Mesenchymal stem cell (in vitro differentiated cells and primary cell): ENCODE measurements at regions not wholly inside any gene's neighbourhood (a gene's known extent, or its start where the extent isn't known, plus 50 kb on each side); places are given as distances from the start of the nearest gene placed in this dataset.

Experiments used
- DNase-seq: peaks from one replicate; pipeline ENCODE4 v3.0.0-alpha.2; 2013
- H2AFZ ChIP-seq: one replicate; pipeline ENCODE4 v1.6.1; 2013; ENCODE audit warnings: low read depth, mild to moderate bottlenecking, control low read depth, inconsistent platforms, low read length, moderate library complexity
- H2AK5ac ChIP-seq: 2 replicates; pipeline ENCODE4 v1.6.1; 2013; ENCODE audit warnings: low read length, moderate library complexity, mild to moderate bottlenecking, inconsistent platforms; ENCODE audit not compliant: severe bottlenecking
- H2BK120ac ChIP-seq: one replicate; pipeline ENCODE4 v1.6.1; 2013; ENCODE audit warnings: low read depth, mild to moderate bottlenecking, inconsistent platforms, low read length, moderate library complexity
- H2BK12ac ChIP-seq, 2 experiments: one replicate each; pipeline ENCODE4 v1.6.1; 2013; ENCODE audit warnings: inconsistent platforms in 2 of 2, low read length in 2 of 2, mild to moderate bottlenecking in 2 of 2, moderate library complexity in 2 of 2, control low read depth in 1 of 2
- H2BK15ac ChIP-seq: one replicate; pipeline ENCODE4 v1.6.1; 2013; ENCODE audit warnings: mild to moderate bottlenecking, low read depth, inconsistent platforms; ENCODE audit not compliant: poor library complexity, severe bottlenecking
- H2BK5ac ChIP-seq: 2 replicates; pipeline ENCODE4 v1.6.1; 2013; ENCODE audit warnings: low read depth, mild to moderate bottlenecking, low read length, control low read depth, inconsistent platforms; ENCODE audit not compliant: poor library complexity, severe bottlenecking
- H3K14ac ChIP-seq, 2 experiments: one replicate each; pipeline ENCODE4 v1.6.1; 2013; ENCODE audit warnings: inconsistent platforms in 2 of 2, low read length in 2 of 2, control low read depth in 1 of 2, mild to moderate bottlenecking in 1 of 2, moderate library complexity in 1 of 2
- H3K18ac ChIP-seq, 2 experiments: one replicate each; pipeline ENCODE4 v1.6.1; 2013; ENCODE audit warnings: inconsistent platforms in 2 of 2, low read length in 2 of 2, control low read depth in 1 of 2, low read depth in 1 of 2, mild to moderate bottlenecking in 1 of 2
- H3K23ac ChIP-seq, 2 experiments: one replicate each; pipeline ENCODE4 v1.6.1; 2013; ENCODE audit warnings: inconsistent platforms in 2 of 2, low read length in 2 of 2, mild to moderate bottlenecking in 2 of 2, moderate library complexity in 2 of 2, control low read depth in 1 of 2
- H3K27ac ChIP-seq: 2 replicates; pipeline ENCODE4 v1.5.1; 2013; ENCODE audit warnings: mild to moderate bottlenecking, moderate library complexity, low read length, control low read depth, inconsistent platforms; ENCODE audit not compliant: poor library complexity, severe bottlenecking
- H3K27me3 ChIP-seq, 2 experiments: 2 replicates each; pipeline versions ENCODE4 v1.6.1 to v1.7.0; 2013; ENCODE audit warnings: low read length in 2 of 2, mild to moderate bottlenecking in 2 of 2, moderate library complexity in 2 of 2, control low read depth in 1 of 2, inconsistent platforms in 1 of 2; ENCODE audit not compliant: control insufficient read depth in 1 of 2, insufficient read depth in 1 of 2
- H3K36me3 ChIP-seq, 2 experiments: 2 replicates each; pipeline versions ENCODE4 v1.6.1 to v1.7.0; 2013; ENCODE audit warnings: low read length in 2 of 2, control low read depth in 1 of 2, inconsistent platforms in 1 of 2, low read depth in 1 of 2, mild to moderate bottlenecking in 1 of 2; ENCODE audit not compliant: insufficient read depth in 2 of 2, control insufficient read depth in 1 of 2
- H3K4ac ChIP-seq, 2 experiments: one replicate each; pipeline ENCODE4 v1.6.1; 2013; ENCODE audit warnings: inconsistent platforms in 2 of 2, low read length in 2 of 2, mild to moderate bottlenecking in 2 of 2, moderate library complexity in 2 of 2, control low read depth in 1 of 2, low read depth in 1 of 2
- H3K4me1 ChIP-seq: 2 replicates; pipeline ENCODE4 v1.6.1; 2013; ENCODE audit warnings: low read depth, low read length, control low read depth; ENCODE audit not compliant: control insufficient read depth, insufficient read depth
- H3K4me2 ChIP-seq: 2 replicates; pipeline ENCODE4 v1.6.1; 2013; ENCODE audit warnings: low read length, mild to moderate bottlenecking, inconsistent platforms; ENCODE audit not compliant: poor library complexity, severe bottlenecking
- H3K4me3 ChIP-seq, 2 experiments: 2 replicates each; pipeline versions ENCODE4 v1.5.1 to v1.7.0; 2013; ENCODE audit warnings: low read length in 2 of 2, mild to moderate bottlenecking in 2 of 2, control low read depth in 1 of 2, low read depth in 1 of 2; ENCODE audit not compliant: insufficient read depth in 1 of 2
- H3K79me1 ChIP-seq: replicated peaks from 2 replicates; pipeline ENCODE4 v1.6.1; 2013; ENCODE audit warnings: mild to moderate bottlenecking, control low read depth, low read length, inconsistent platforms; ENCODE audit not compliant: poor library complexity, severe bottlenecking
- H3K9ac ChIP-seq: 2 replicates; pipeline ENCODE4 v1.7.0; 2013; ENCODE audit warnings: mild to moderate bottlenecking, low read length, moderate library complexity
- H3K9me3 ChIP-seq: 2 replicates; pipeline ENCODE4 v1.7.0; 2013; ENCODE audit warnings: mild to moderate bottlenecking, low read length; ENCODE audit not compliant: control insufficient read depth
- H4K8ac ChIP-seq: one replicate; pipeline ENCODE4 v1.6.1; 2013; ENCODE audit warnings: inconsistent platforms, mild to moderate bottlenecking, low read length, moderate library complexity
- H4K91ac ChIP-seq: one replicate; pipeline ENCODE4 v1.6.1; 2013; ENCODE audit warnings: mild to moderate bottlenecking, low read length, inconsistent platforms
- WGBS: methylation state at CpG from one replicate; pipeline ENCODE4 v1.1.7; 2013; ENCODE audit warnings: mixed read lengths; 5-methylcytosine and 5-hydroxymethylcytosine counted together

DNA sequence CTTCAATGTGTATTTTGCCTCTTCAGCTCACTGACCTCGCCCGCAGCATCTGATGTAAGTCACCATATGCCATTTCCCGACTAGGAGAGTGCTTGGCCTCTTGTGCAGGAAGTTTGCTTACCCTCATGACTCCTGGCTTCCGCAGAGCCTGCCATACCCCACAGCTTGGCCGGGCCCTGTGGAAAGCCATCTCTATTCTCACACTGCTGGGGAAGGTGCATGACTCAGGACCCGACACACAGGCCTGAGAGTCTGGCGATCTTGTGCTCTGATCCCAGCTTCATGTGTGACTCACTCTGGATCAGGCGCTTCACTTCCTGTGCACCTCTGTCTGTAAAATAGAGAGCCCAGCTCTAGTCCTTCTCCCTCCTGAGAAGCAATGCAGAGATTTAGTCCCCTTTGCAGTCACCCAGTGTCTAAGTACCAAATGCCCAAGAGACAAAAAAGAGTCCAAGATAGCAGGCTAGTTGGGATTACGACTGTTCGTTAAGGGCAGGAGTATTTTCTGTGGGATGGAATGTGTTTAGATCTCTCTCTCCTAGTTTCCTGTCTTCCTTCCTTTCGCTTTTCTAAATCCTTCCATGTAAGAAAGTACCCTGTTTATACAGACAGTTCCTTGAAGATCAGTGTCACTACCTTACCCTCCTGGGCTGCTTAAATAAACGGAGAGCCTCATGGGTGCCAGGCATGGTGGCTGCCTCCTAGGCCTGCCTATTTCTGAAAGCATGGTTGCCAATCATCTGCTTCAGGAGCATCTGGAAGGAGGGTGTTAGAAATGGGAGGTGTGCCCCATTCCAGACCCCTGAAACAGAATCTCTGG, 62.8 kb upstream of the KIF26B start:
- Histone ChIP-seq H3K4ac (peak overlapping the region; percentile 51 to 97), H3K27ac (peak overlapping the region; percentile 78), H2BK12ac (peak overlapping the region; percentile 65 to 99), H2BK5ac (peak overlapping the region; percentile 48), H3K4me1 (peaks cover 14% of the 10 kb centered on the region), H3K9ac (peak overlapping the region; percentile 23), H2BK120ac (peak overlapping the region; percentile 96), H4K91ac (peak overlapping the region; percentile 99), H3K4me3 (no peak overlapping the region), H3K36me3 (peaks cover 7% of the 10 kb centered on the region in 2 experiments), H2AK5ac (peak overlapping the region; percentile 50), H2AFZ (no peak overlapping the region), H3K79me1 (no peaks in the 10 kb centered on the region), H3K14ac (peak overlapping the region in 1 of 2 experiments; percentile 48), H3K27me3 (no peaks in the 10 kb centered on the region), H3K18ac (peak overlapping the region; percentile 92 to 100), H3K4me2 (no peak overlapping the region), H4K8ac (peak overlapping the region; percentile 95), H3K9me3 (no peaks in the 10 kb centered on the region), H2BK15ac (peak overlapping the region; percentile 85), H3K23ac (no peak overlapping the region)
- WGBS: 5% methylated on average over 10 of the region's 12 CpGs
- DNase-seq: peak; percentile 99

- Histone ChIP-seq H4K8ac (peak overlapping the region; percentile 90), H3K4me1 (peaks cover 14% of the 10 kb centered on the region), H3K4me2 (no peak overlapping the region), H2BK120ac (peak overlapping the region; percentile 91), H3K36me3 (peaks cover 7% of the 10 kb centered on the region in 2 experiments), H3K9ac (no peak overlapping the region), H2BK12ac (peak overlapping the region; percentile 98 to 99), H3K9me3 (no peaks in the 10 kb centered on the region), H2BK15ac (peak overlapping the region; percentile 100), H2AK5ac (peak overlapping the region; percentile 63), H2BK5ac (no peak overlapping the region), H3K23ac (peak overlapping the region in 1 of 2 experiments; percentile 34), H3K14ac (peak overlapping the region in 1 of 2 experiments; percentile 99), H3K4ac (peak overlapping the region; percentile 83 to 98), H3K27ac (peak overlapping the region; percentile 78), H3K18ac (peak overlapping the region; percentile 98), H3K27me3 (no peaks in the 10 kb centered on the region), H2AFZ (no peak overlapping the region), H3K4me3 (no peak overlapping the region), H3K79me1 (no peaks in the 10 kb centered on the region), H4K91ac (peak overlapping the region; percentile 100)
- DNase-seq: peak; percentile 51
- WGBS: 92% methylated on average over 15 of the region's 16 CpGs
Observed at GRCh38 chr1:245091171-245091621, 63.6 kb upstream of the KIF26B start.

GRCh38 chr1:245090491-245091090, 64.2 kb upstream of the KIF26B start:
- Histone ChIP-seq H2BK15ac (peak overlapping the region; percentile 100), H3K4ac (peak overlapping the region; percentile 83 to 98), H2BK5ac (no peak overlapping the region), H3K9me3 (no peaks in the 10 kb centered on the region), H3K4me2 (no peak overlapping the region), H3K18ac (peak overlapping the region; percentile 98), H3K4me3 (no peak overlapping the region), H3K79me1 (no peaks in the 10 kb centered on the region), H3K27me3 (no peaks in the 10 kb centered on the region), H4K8ac (peak overlapping the region; percentile 90), H3K27ac (no peak overlapping the region), H4K91ac (peak overlapping the region; percentile 100), H2AFZ (no peak overlapping the region), H3K4me1 (peaks cover 17% of the 10 kb centered on the region), H2BK12ac (peak overlapping the region; percentile 98 to 99), H3K14ac (peak overlapping the region in 1 of 2 experiments; percentile 99), H3K9ac (no peak overlapping the region), H3K36me3 (peaks cover 7% of the 10 kb centered on the region in 2 experiments), H3K23ac (no peak overlapping the region), H2BK120ac (peak overlapping the region; percentile 91), H2AK5ac (peak overlapping the region; percentile 63)
- no peak for DNase-seq
- WGBS: 94% methylated on average over 9 of the region's 11 CpGs

DNA sequence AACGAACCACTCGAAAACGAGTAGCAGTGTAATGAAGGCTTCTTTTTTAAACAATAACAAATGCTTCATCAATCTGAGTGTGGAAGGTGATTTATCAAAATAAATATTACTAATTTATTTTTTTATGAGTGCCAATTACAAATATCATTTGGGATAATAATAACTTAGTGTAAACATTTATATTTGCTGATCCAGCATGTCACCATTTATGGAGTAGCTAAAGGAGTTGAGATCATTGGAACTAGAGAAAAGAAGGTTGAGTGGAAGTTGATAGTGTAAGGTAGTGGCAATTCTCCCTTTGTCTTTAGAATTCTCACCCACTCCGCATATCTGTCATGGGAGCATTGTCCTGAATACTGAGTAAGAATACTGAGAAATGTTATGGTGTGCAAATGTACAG, 67.1 kb upstream of the KIF26B start:
- H3K4me1 ChIP-seq: peaks cover 15% of the 10 kb centered on the region
- no peak overlapping the region for H2BK5ac ChIP-seq
- no peaks in the 10 kb centered on the region for H3K9me3 ChIP-seq
- no peak overlapping the region for H3K14ac ChIP-seq
- H2BK15ac ChIP-seq: no peak overlapping the region
- no peak overlapping the region for H2BK12ac ChIP-seq
- H3K27ac ChIP-seq: no peak overlapping the region
- no peak overlapping the region for H3K4me3 ChIP-seq
- no peak overlapping the region for H3K4me2 ChIP-seq
- no peak overlapping the region for H3K18ac ChIP-seq
- H4K8ac ChIP-seq: no peak overlapping the region
- no peaks in the 10 kb centered on the region for H3K79me1 ChIP-seq
- H2BK120ac ChIP-seq: no peak overlapping the region
- H4K91ac ChIP-seq: no peak overlapping the region
- H3K36me3 ChIP-seq: peaks cover 7% of the 10 kb centered on the region in 2 experiments
- WGBS: no CpG with 5 or more reads among the region's 4 CpGs
- H3K23ac ChIP-seq: no peak overlapping the region
- no peak overlapping the region for H3K4ac ChIP-seq
- no peak overlapping the region for H2AFZ ChIP-seq
- DNase-seq: no peak
- no peak overlapping the region for H3K9ac ChIP-seq
- H2AK5ac ChIP-seq: no peak overlapping the region
- no peaks in the 10 kb centered on the region for H3K27me3 ChIP-seq
